HFFc6 (cell line): ENCODE measurements at regions not wholly inside any gene's neighbourhood (a gene's known extent, or its start where the extent isn't known, plus 50 kb on each side); places are given as distances from the start of the nearest gene placed in this dataset.

Experiments used
- DNase-seq: peaks from one replicate; pipeline ENCODE4 v3.0.0-alpha.2; 2018
- H3K27ac Mint-ChIP-seq: 2 replicates; pipeline ENCODE4 v1.8.0; 2020; ENCODE audit warnings: mild to moderate bottlenecking, mixed read lengths
- H3K27me3 Mint-ChIP-seq: 2 replicates; pipeline ENCODE4 v1.8.0; 2021; ENCODE audit warnings: mild to moderate bottlenecking, moderate library complexity, mixed read lengths; ENCODE audit not compliant: insufficient read depth
- H3K36me3 Mint-ChIP-seq: 2 replicates; pipeline ENCODE4 v1.8.0; 2021; ENCODE audit warnings: low read depth, mixed read lengths
- H3K4me1 Mint-ChIP-seq: 2 replicates; pipeline ENCODE4 v1.8.0; 2020; ENCODE audit warnings: low read depth, mixed read lengths
- H3K4me3 Mint-ChIP-seq: 2 replicates; pipeline ENCODE4 v1.8.0; 2020; ENCODE audit warnings: mild to moderate bottlenecking, moderate library complexity, mixed read lengths
- H3K9me3 Mint-ChIP-seq: 2 replicates; pipeline ENCODE4 v1.8.0; 2020; ENCODE audit warnings: mild to moderate bottlenecking, mixed read lengths
- TF ChIP-seq, protein P1 (sequence below): fragments of 200-600 bp; sonication (generic); IDR thresholded peaks from 2 replicates; pipeline ENCODE4 v1.5.0; 2021; ENCODE audit warnings: antibody characterized with exemption, mild to moderate bottlenecking

DNA sequence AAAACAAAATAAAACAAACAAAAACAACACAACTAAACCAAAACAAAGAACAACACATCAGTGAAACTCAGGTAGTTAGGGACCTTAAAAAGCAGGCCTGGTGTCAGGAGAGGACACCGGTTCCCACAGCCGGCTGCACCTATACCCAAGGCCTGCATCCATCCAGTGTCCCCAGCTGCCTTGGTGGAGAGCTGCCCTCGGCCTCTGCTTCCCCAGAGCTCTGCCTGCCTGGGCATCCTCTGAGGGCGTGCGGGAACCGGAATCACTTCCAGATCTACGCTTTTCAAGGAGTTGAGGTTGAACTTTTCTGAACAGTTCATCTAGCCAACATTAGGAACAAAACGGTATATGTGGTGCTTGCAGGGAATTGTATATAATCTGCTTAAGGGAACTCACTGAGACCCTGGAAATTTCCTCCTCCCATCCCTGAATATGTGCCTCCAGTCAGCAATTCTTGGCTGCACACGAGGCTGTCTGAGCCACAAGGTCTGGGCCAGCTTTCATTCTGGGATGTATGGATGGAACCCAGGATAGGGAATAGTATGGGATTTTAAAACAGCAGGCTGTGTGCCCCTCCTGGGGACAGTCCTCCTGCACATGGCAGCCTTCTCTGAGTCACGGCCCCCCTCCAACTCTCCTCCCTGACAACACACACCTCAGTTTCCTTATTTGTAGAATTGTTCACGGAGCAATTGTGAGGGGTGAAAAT lies 319.0 kb upstream of the RTL1 start:
- TF ChIP-seq, protein P1, sequence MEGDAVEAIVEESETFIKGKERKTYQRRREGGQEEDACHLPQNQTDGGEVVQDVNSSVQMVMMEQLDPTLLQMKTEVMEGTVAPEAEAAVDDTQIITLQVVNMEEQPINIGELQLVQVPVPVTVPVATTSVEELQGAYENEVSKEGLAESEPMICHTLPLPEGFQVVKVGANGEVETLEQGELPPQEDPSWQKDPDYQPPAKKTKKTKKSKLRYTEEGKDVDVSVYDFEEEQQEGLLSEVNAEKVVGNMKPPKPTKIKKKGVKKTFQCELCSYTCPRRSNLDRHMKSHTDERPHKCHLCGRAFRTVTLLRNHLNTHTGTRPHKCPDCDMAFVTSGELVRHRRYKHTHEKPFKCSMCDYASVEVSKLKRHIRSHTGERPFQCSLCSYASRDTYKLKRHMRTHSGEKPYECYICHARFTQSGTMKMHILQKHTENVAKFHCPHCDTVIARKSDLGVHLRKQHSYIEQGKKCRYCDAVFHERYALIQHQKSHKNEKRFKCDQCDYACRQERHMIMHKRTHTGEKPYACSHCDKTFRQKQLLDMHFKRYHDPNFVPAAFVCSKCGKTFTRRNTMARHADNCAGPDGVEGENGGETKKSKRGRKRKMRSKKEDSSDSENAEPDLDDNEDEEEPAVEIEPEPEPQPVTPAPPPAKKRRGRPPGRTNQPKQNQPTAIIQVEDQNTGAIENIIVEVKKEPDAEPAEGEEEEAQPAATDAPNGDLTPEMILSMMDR, result no peak
- Mint-ChIP-seq H3K4me3 (no peak overlapping the region), H3K27ac (no peak overlapping the region), H3K4me1 (no peaks in the 10 kb centered on the region), H3K36me3 (no peaks in the 10 kb centered on the region), H3K27me3 (peaks cover 35% of the 10 kb centered on the region), H3K9me3 (no peaks in the 10 kb centered on the region; the same call in 1 of the 2 replicates)
- DNase-seq, result no peak

DNA sequence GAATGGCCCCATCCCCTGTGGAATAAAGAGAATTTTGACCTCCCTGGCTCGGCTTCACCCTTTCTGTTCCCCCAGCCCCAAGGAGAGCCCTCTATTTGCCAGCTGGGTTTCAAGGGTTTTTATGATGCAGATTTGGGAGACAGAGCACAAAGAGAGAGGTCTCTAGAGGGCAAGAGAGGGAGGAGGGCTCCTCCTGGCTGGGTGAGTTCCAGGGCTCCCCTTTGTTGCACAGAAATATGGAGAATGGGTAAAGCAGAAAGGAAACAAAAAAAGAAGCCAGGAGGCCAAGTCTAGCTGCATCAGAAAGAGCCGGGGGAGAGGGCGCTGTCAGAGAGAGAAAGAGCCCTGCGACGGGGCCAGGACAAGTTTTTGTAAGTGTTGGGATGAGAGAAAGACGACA lies 319.6 kb upstream of the RTL1 start:
- TF ChIP-seq, protein P1, result no peak
- H3K4me1 Mint-ChIP-seq, result no peaks in the 10 kb centered on the region
- DNase-seq, result no peak
- peaks cover 31% of the 10 kb centered on the region for H3K27me3 Mint-ChIP-seq
- H3K4me3 Mint-ChIP-seq, result no peak overlapping the region
- no peaks in the 10 kb centered on the region for H3K36me3 Mint-ChIP-seq
- H3K9me3 Mint-ChIP-seq, result no peaks in the 10 kb centered on the region; the same call in 1 of the 2 replicates
- H3K27ac Mint-ChIP-seq, result no peak overlapping the region

DNA sequence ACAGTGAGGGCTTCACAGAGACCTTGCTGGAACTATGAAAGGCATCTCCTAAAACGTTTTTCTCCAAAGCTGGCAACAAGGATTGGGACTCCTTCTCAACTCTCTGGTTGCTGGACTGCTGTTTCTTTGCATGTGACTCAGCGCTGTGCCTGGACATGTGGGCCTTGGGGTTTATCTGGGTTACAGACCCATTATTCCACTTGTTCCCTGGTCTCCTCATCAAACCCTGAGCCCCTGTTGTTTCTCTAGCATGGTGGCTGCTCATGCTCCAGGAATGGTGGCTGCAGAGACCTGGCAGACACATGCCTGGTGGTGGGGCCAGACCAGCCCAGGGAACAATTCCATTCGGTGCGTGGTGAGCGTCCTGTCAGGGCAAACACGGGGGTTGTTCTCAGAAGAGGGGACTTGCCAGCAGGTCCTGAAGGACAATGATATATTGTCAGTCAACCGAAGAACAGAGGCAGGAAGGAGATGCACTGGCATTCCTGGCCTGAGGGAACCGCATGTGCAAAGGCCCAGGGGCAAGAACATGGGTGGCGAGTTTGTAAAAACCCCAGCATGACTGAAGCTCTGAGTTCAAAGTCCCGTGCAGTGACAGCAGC lies 320.1 kb upstream of the RTL1 start:
- no peak overlapping the region for H3K27ac Mint-ChIP-seq
- TF ChIP-seq, protein P1, result no peak
- DNase-seq, result no peak
- H3K27me3 Mint-ChIP-seq, result peaks cover 36% of the 10 kb centered on the region
- H3K4me3 Mint-ChIP-seq, result no peak overlapping the region
- H3K9me3 Mint-ChIP-seq, result no peaks in the 10 kb centered on the region; the same call in 1 of the 2 replicates
- H3K4me1 Mint-ChIP-seq, result no peaks in the 10 kb centered on the region
- no peaks in the 10 kb centered on the region for H3K36me3 Mint-ChIP-seq

DNA sequence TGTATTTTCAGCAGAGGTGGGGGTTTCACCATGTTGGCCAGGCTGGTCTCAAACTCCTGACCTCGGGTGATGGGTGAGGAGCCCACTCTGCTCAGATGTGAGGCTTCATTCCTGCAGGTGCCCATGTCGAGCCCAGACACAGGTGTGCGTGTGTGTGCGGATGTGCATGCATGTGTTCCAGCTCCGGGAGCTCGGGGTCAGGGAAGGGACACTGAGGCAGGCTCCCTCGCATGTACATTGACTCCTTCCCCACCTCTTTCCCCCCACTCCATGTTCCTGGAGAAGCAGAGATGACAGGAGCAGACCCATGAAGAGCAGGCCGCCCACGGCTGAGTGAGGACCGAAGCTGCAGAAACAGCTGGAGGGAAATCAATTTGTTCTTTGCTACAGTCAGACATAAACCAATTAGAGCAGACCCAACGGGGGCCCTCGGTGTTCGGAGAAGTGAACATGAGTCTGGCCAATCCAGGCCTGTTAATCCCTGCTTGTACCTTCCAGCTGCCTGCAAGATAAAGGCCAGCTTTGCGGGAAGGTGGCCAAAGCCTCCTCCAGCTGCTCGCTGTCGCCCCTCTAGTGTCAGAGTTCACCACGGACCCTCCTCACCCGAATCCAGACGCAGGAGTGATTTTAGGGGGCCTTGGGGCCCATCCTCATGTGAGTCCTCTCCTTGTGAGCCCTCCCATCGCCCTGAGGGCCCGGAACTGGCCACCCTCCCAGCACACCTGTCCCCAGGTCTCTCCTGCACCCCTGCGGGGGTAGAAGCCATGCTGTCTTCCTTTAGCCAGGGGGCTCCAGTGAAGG lies 321.0 kb upstream of the RTL1 start:
- peaks cover 34% of the 10 kb centered on the region for H3K27me3 Mint-ChIP-seq
- H3K36me3 Mint-ChIP-seq, result no peaks in the 10 kb centered on the region
- no peak overlapping the region for H3K4me3 Mint-ChIP-seq
- H3K27ac Mint-ChIP-seq, result no peak overlapping the region
- TF ChIP-seq, protein P1, result no peak
- H3K9me3 Mint-ChIP-seq, result no peaks in the 10 kb centered on the region; the same call in 1 of the 2 replicates
- no peak for DNase-seq
- no peaks in the 10 kb centered on the region for H3K4me1 Mint-ChIP-seq

DNA sequence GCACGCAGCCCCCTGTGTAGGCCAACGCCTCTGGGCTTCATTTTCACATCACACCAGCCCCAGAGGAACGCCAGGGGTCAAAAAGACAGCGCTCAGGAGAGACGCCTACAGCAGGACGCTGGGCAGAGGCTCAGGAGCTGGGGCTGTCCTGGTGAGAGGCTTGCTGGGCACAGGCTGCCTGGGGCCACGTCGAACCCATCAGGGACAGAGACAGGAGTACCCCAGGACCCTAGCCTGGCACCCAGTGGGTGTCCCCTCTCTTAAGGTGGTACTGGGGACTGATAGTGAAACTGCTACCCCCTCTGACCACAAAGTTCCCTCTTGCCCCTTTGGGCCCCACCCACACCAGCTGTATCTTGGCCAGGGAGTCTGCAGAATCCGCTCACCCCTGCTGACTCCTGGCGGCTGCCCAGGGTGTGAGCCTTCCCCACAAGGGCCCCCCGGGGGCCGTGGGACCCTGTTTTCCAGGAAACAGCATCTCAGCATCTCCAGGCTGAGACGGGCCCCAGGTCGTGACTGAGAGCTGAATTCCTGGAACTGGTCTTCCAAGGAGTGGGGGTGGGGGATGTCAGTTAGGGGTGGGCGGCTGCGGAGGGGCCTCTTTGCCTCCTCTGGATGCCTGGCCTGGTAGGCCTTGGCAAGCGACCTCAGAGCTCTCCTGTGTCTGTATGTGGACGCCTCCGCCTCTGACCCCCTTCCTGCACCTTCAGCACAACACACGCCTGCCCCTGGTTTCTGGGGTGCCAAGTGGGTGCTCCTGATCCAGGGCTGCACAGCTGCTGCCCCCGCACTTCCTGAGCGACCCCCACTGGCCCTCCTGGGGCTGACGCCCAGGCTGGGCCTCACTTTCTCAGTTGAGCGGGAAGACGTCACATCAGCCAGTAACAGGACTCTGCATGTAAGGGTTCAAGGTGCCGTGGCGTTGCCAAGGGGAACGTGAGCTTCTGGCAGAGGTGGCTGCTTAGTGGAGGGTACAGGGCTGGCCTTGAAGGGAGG lies 321.9 kb upstream of the RTL1 start:
- H3K9me3 Mint-ChIP-seq, result no peaks in the 10 kb centered on the region
- no peaks in the 10 kb centered on the region for H3K36me3 Mint-ChIP-seq
- TF ChIP-seq, protein P1, result no peak
- no peak for DNase-seq
- peaks cover 34% of the 10 kb centered on the region for H3K27me3 Mint-ChIP-seq
- no peaks in the 10 kb centered on the region for H3K4me1 Mint-ChIP-seq
- H3K27ac Mint-ChIP-seq, result no peak overlapping the region
- no peak overlapping the region for H3K4me3 Mint-ChIP-seq
